CD8-positive, alpha-beta memory T cell (primary cell): ENCODE measurements at regions not wholly inside any gene's neighbourhood (a gene's known extent, or its start where the extent isn't known, plus 50 kb on each side); places are given as distances from the start of the nearest gene placed in this dataset.

ENCODE experiments used
- CTCF ChIA-PET: fragments of 350-600 bp; sonication (Branson Sonifier 250); formaldehyde crosslinking; loops from one replicate; lab custom pipeline; 2021; ENCODE audit warnings: antibody characterized with exemption; lab: Charles Lee
- POLR2A ChIA-PET: fragments of 350-600 bp; sonication (Branson Sonifier 250); formaldehyde crosslinking; loops from one replicate; lab custom pipeline; 2021; ENCODE audit warnings: antibody characterized with exemption; lab: Charles Lee
- DNase-seq, 5 donors: peaks; one replicate each; pipeline versions ENCODE4 v3.0.0 to v3.0.0-alpha.2; 2020 to 2022; ENCODE audit warnings: mixed read lengths in 1 of 5
- H3K27ac ChIP-seq: one replicate; pipeline ENCODE4 v1.7.0; 2013; ENCODE audit warnings: low read depth, mild to moderate bottlenecking, low read length, moderate library complexity
- H3K27me3 ChIP-seq: 2 replicates; pipeline ENCODE4 v1.7.0; 2013; ENCODE audit warnings: low read length, mild to moderate bottlenecking; ENCODE audit not compliant: insufficient read depth, poor library complexity, severe bottlenecking
- H3K36me3 ChIP-seq: 2 replicates; pipeline ENCODE4 v1.7.0; 2013; ENCODE audit warnings: mild to moderate bottlenecking, low read length, moderate library complexity; ENCODE audit not compliant: insufficient read depth
- H3K4me1 ChIP-seq: 2 replicates; pipeline ENCODE4 v1.7.0; 2013; ENCODE audit warnings: mild to moderate bottlenecking, low read length, moderate library complexity; ENCODE audit not compliant: insufficient read depth
- H3K4me3 ChIP-seq: 2 replicates; pipeline ENCODE4 v1.7.0; 2013; ENCODE audit warnings: mild to moderate bottlenecking, low read length
- H3K9me3 ChIP-seq: 2 replicates; pipeline ENCODE4 v1.7.0; 2013; ENCODE audit warnings: mild to moderate bottlenecking, low read length
- H3K27ac Mint-ChIP-seq, 8 donors: one replicate each; pipeline ENCODE4 v1.8.0; 2020 to 2021; ENCODE audit warnings: mixed read lengths in 8 of 8, mild to moderate bottlenecking in 6 of 8, inconsistent platforms in 3 of 8, moderate library complexity in 3 of 8
- H3K27me3 Mint-ChIP-seq, 2 donors: one replicate each; pipeline ENCODE4 v1.8.0; 2020 to 2021; ENCODE audit warnings: mixed read lengths in 2 of 2, mild to moderate bottlenecking in 1 of 2, moderate library complexity in 1 of 2
- H3K36me3 Mint-ChIP-seq, 3 donors: one replicate each; pipeline ENCODE4 v1.8.0; 2020 to 2021; ENCODE audit warnings: mixed read lengths in 3 of 3, inconsistent platforms in 1 of 3, mild to moderate bottlenecking in 1 of 3
- H3K4me1 Mint-ChIP-seq, 3 donors: one replicate each; pipeline ENCODE4 v1.8.0; 2020 to 2021; ENCODE audit warnings: mixed read lengths in 3 of 3, inconsistent platforms in 1 of 3, mild to moderate bottlenecking in 1 of 3
- H3K4me3 Mint-ChIP-seq, 7 donors: one replicate each; pipeline ENCODE4 v1.8.0; 2020 to 2021; ENCODE audit warnings: mixed read lengths in 7 of 7, mild to moderate bottlenecking in 6 of 7, moderate library complexity in 4 of 7, inconsistent platforms in 2 of 7
- H3K9me3 Mint-ChIP-seq, 5 donors: one replicate each; pipeline ENCODE4 v1.8.0; 2020 to 2022; ENCODE audit warnings: mixed read lengths in 5 of 5, mild to moderate bottlenecking in 3 of 5, moderate library complexity in 2 of 5, inconsistent platforms in 1 of 5

- Histone ChIP-seq H3K27ac (no peak overlapping the region), H3K9me3 (no peaks in the 10 kb centered on the region), H3K27me3 (no peaks in the 10 kb centered on the region), H3K4me1 (no peaks in the 10 kb centered on the region), H3K4me3 (no peak overlapping the region), H3K36me3 (no peaks in the 10 kb centered on the region)
- Mint-ChIP-seq H3K36me3 (no peaks in the 10 kb centered on the region), H3K4me1 (no peaks in the 10 kb centered on the region), H3K27ac (no peak overlapping the region), H3K27me3 (no peaks in the 10 kb centered on the region), H3K9me3 (peaks cover 4 to 14% (median 8%) of the 10 kb centered on the region in 5 donors), H3K4me3 (no peak overlapping the region)
- ChIA-PET POLR2A (no interaction called here), CTCF (no interaction called here)
- DNase-seq: no peak
Observed at GRCh38 chr6:51495096-51495495, 592.3 kb downstream of the PKHD1 start.

- Histone ChIP-seq H3K36me3 (no peaks in the 10 kb centered on the region), H3K4me3 (no peak overlapping the region), H3K4me1 (no peaks in the 10 kb centered on the region), H3K9me3 (no peaks in the 10 kb centered on the region), H3K27me3 (no peaks in the 10 kb centered on the region), H3K27ac (no peak overlapping the region)
- H3K27ac Mint-ChIP-seq: no peak overlapping the region
- peaks cover 4 to 14% (median 7%) of the 10 kb centered on the region in 5 donors for H3K9me3 Mint-ChIP-seq
- no peaks in the 10 kb centered on the region for H3K27me3 Mint-ChIP-seq
- DNase-seq: no peak
- POLR2A ChIA-PET: no interaction called here
- H3K4me1 Mint-ChIP-seq: no peaks in the 10 kb centered on the region
- no peaks in the 10 kb centered on the region for H3K36me3 Mint-ChIP-seq
- CTCF ChIA-PET: no interaction called here
- no peak overlapping the region for H3K4me3 Mint-ChIP-seq
Observed at GRCh38 chr6:51495610-51496396, 591.6 kb downstream of the PKHD1 start.

GRCh38 chr6:51502996-51503395 lies 584.4 kb downstream of the PKHD1 start:
- ChIA-PET POLR2A (no interaction called here), CTCF (no interaction called here)
- Histone ChIP-seq H3K9me3 (no peaks in the 10 kb centered on the region), H3K27me3 (no peaks in the 10 kb centered on the region), H3K4me1 (no peaks in the 10 kb centered on the region), H3K27ac (no peak overlapping the region), H3K4me3 (no peak overlapping the region), H3K36me3 (no peaks in the 10 kb centered on the region)
- no peaks in the 10 kb centered on the region for H3K27me3 Mint-ChIP-seq
- H3K4me1 Mint-ChIP-seq: no peaks in the 10 kb centered on the region
- no peak overlapping the region for H3K4me3 Mint-ChIP-seq
- no peak overlapping the region for H3K27ac Mint-ChIP-seq
- H3K36me3 Mint-ChIP-seq: no peaks in the 10 kb centered on the region
- peaks cover 0 to 12% (median 3%) of the 10 kb centered on the region in 5 donors for H3K9me3 Mint-ChIP-seq
- DNase-seq: no peak

- no peaks in the 10 kb centered on the region for H3K27me3 ChIP-seq
- H3K4me3 ChIP-seq: no peak overlapping the region
- H3K27ac Mint-ChIP-seq: no peak overlapping the region
- H3K9me3 ChIP-seq: no peaks in the 10 kb centered on the region
- H3K27me3 Mint-ChIP-seq: no peaks in the 10 kb centered on the region
- POLR2A ChIA-PET: no interaction called here
- H3K4me3 Mint-ChIP-seq: no peak overlapping the region
- no peak overlapping the region for H3K27ac ChIP-seq
- H3K36me3 Mint-ChIP-seq: no peaks in the 10 kb centered on the region
- H3K4me1 ChIP-seq: no peaks in the 10 kb centered on the region
- no peak for DNase-seq
- CTCF ChIA-PET: no interaction called here
- peaks cover 0 to 24% (median 3%) of the 10 kb centered on the region in 5 donors for H3K9me3 Mint-ChIP-seq
- no peaks in the 10 kb centered on the region for H3K4me1 Mint-ChIP-seq
- no peaks in the 10 kb centered on the region for H3K36me3 ChIP-seq
Observed at GRCh38 chr6:51505434-51505833, 582.0 kb downstream of the PKHD1 start.

GRCh38 chr6:51509597-51509996 lies 577.8 kb downstream of the PKHD1 start:
- ChIA-PET POLR2A (no interaction called here), CTCF (no interaction called here)
- H3K9me3 ChIP-seq: no peaks in the 10 kb centered on the region
- Mint-ChIP-seq H3K36me3 (no peaks in the 10 kb centered on the region), H3K27ac (no peak overlapping the region), H3K9me3 (peaks cover 0 to 30% (median 6%) of the 10 kb centered on the region in 5 donors), H3K27me3 (no peaks in the 10 kb centered on the region), H3K4me1 (no peaks in the 10 kb centered on the region), H3K4me3 (no peak overlapping the region)
- H3K4me3 ChIP-seq: no peak overlapping the region
- no peaks in the 10 kb centered on the region for H3K27me3 ChIP-seq
- no peak for DNase-seq
- no peaks in the 10 kb centered on the region for H3K36me3 ChIP-seq
- no peaks in the 10 kb centered on the region for H3K4me1 ChIP-seq
- no peak overlapping the region for H3K27ac ChIP-seq

- ChIA-PET CTCF (no interaction called here), POLR2A (no interaction called here)
- H3K9me3 ChIP-seq: no peaks in the 10 kb centered on the region
- no peak overlapping the region for H3K4me3 ChIP-seq
- H3K27me3 Mint-ChIP-seq: no peaks in the 10 kb centered on the region
- no peak overlapping the region for H3K27ac ChIP-seq
- no peak overlapping the region for H3K4me3 Mint-ChIP-seq
- no peak for DNase-seq
- H3K27ac Mint-ChIP-seq: no peak overlapping the region
- peaks cover 0 to 27% (median 2%) of the 10 kb centered on the region in 5 donors for H3K9me3 Mint-ChIP-seq
- no peaks in the 10 kb centered on the region for H3K4me1 ChIP-seq
- no peaks in the 10 kb centered on the region for H3K4me1 Mint-ChIP-seq
- H3K36me3 Mint-ChIP-seq: no peaks in the 10 kb centered on the region
- H3K27me3 ChIP-seq: no peaks in the 10 kb centered on the region
- H3K36me3 ChIP-seq: no peaks in the 10 kb centered on the region
Observed at GRCh38 chr6:51511081-51511480, 576.3 kb downstream of the PKHD1 start.

GRCh38 chr6:51513891-51514747 lies 573.3 kb downstream of the PKHD1 start:
- H3K36me3 Mint-ChIP-seq: no peaks in the 10 kb centered on the region
- no peak overlapping the region for H3K4me3 ChIP-seq
- no peaks in the 10 kb centered on the region for H3K9me3 ChIP-seq
- CTCF ChIA-PET: no interaction called here
- no peaks in the 10 kb centered on the region for H3K4me1 Mint-ChIP-seq
- peaks cover 8 to 26% (median 10%) of the 10 kb centered on the region in 5 donors for H3K9me3 Mint-ChIP-seq
- POLR2A ChIA-PET: no interaction called here
- H3K27ac Mint-ChIP-seq: no peak overlapping the region
- no peaks in the 10 kb centered on the region for H3K36me3 ChIP-seq
- no peaks in the 10 kb centered on the region for H3K27me3 Mint-ChIP-seq
- no peak for DNase-seq
- no peaks in the 10 kb centered on the region for H3K27me3 ChIP-seq
- no peak overlapping the region for H3K27ac ChIP-seq
- H3K4me1 ChIP-seq: no peaks in the 10 kb centered on the region
- no peak overlapping the region for H3K4me3 Mint-ChIP-seq

GRCh38 chr6:51514748-51515402 lies 572.5 kb downstream of the PKHD1 start:
- no peaks in the 10 kb centered on the region for H3K36me3 ChIP-seq
- no peak for DNase-seq
- peaks cover 8 to 18% (median 10%) of the 10 kb centered on the region in 5 donors for H3K9me3 Mint-ChIP-seq
- H3K27ac Mint-ChIP-seq: no peak overlapping the region
- H3K4me3 Mint-ChIP-seq: no peak overlapping the region
- H3K4me3 ChIP-seq: no peak overlapping the region
- no peaks in the 10 kb centered on the region for H3K36me3 Mint-ChIP-seq
- H3K9me3 ChIP-seq: no peaks in the 10 kb centered on the region
- H3K27me3 ChIP-seq: no peaks in the 10 kb centered on the region
- H3K4me1 ChIP-seq: no peaks in the 10 kb centered on the region
- no peaks in the 10 kb centered on the region for H3K4me1 Mint-ChIP-seq
- no peaks in the 10 kb centered on the region for H3K27me3 Mint-ChIP-seq
- no peak overlapping the region for H3K27ac ChIP-seq
- ChIA-PET CTCF (no interaction called here), POLR2A (no interaction called here)
